ENCODE measurements at regions not wholly inside any gene's neighbourhood (a gene's known extent, or its start where the extent isn't known, plus 50 kb on each side); places are given as distances from the start of the nearest gene placed in this dataset.
"Not testable (repeated sequence)": the region's sequence is repeated elsewhere in the genome, so short reads cannot be mapped to it uniquely, and the experiment has no call there.

DNA sequence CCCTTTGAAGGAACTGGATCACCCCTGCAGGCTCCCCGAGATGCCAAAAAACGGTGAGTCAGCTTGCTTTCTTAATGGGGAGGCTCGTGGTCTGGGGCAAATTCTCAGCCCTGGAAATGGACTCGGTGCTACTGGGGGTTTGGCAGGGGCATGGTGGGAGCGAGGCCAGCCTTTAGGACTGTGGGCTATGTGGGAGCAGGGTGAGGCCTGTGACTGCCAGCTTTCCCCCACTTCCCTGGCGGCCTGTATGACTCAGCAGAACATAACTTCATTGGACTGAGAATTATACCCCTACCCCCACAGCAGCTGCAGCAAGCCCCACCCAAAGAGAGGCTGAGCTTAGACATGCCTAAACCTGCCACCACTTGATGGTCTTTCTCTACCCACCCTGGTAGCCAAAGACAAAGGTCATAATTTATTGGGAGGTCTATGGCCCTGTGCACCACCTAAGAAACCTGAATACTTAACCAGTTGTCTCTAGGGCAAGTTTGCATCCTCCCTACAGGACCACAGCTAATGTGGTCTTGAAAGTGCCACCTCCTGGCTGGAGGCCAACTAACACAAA lies 325.3 kb downstream of the TLE1 start:
- no peak for DNase-seq (ENCODE audit: low read depth in 2 of 2)

DNA sequence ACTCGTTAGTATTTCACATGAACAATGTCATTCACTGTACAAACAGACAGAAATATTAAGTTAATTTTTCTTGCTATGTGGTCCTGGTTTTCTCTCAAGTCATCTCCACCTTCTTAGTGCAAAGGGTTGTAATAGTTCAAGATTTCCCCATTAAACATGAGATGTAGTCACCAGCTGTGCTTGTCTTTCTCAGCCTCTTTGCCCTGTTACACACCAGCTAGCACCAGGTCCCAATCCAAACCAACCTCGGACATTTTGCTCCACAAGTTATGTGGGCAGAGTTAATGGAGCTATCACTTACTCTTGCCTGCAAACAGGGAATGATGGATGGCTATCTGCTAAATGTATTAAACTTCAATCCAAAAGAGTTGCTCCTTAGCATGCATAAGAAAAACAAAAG lies 328.1 kb downstream of the TLE1 start:
- DNase-seq (ENCODE audit: low read depth in 2 of 2): no peak

DNA sequence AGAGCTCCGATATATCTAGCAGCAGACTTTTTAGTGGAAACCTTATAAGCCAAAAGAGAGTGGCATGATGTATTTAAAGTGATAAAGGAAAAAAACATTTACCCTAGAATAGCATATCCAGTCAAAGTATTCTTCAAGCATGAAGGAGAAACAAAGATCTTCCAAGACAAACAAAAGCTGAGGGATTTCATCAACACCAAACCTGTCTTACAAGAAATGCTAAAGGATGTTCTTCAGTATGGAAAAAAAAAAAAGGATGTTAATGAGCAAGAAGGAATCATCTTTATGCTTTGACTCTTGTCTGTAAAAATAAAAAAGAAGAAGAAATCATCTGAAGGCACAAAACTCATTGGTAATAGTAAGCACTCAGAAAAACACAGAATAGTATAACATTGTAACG lies 338.2 kb downstream of the TLE1 start:
- no peak for DNase-seq (ENCODE audit: low read depth in 2 of 2)

DNA sequence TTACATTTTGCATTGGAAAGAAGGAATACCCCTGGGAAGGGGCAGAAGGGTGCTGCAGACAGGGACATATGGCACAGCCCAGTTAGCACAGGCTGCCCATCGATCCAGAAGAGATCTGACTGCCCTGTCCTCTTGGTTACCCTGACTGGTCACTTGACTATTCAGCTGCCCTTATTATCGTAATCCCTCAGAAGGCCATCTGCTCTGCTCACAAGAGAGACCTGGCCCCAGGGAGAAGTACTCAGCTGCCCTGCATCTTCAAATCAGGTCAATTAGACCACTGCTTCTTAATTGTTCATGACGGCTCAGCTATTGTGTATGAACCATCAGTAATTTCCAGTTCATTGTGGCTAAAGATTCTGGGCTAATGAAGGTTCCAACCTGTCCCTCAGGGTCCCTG lies 345.0 kb downstream of the TLE1 start:
- DNase-seq (ENCODE audit: low read depth in 2 of 2): no peak

DNA sequence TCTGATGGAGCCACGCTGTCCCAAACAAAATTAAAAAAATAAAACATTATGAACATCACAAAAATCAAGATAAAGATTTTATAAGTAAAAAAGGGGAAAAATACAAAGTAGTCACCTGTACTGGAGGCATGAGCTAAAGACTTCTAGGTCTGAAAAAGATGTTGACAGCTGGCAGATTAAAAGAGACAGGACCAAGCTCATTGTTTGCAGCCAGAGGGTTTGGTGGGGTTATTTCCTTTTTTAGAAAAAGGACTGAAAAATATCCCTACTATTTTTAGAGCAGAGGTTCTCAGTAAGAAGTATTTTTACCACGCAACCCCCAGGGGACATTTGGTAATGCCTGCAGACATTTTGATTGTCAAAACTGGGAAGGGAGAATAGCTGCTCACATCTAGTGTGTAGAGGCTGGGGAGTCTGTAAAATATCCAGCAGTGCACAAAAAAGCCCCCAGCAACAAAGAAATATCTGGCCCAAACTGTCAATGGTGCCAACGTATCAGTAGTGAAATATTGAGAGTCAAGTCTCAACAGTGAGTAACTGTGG lies 353.4 kb downstream of the TLE1 start:
- no peak for DNase-seq (ENCODE audit: low read depth in 2 of 2)

DNA sequence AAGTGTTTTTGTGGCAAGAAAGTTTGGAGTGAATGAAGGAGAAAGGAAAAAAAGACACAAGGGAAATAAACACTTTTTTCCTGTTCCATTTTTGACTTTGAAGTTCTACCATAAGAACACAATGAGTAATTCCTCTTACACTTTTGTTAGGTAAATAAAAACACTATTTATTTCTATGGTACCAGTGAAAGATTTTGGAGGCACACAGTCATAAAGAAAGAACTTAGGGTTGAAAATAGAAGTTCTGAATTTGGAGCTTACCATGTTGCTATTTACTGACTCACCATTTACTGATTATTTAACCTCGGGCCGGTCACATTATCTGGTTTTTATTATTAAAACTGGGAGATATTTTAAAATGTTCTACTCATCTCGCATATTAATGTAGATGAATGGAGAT lies 367.8 kb downstream of the TLE1 start:
- no peak for DNase-seq (ENCODE audit: low read depth in 2 of 2)

DNA sequence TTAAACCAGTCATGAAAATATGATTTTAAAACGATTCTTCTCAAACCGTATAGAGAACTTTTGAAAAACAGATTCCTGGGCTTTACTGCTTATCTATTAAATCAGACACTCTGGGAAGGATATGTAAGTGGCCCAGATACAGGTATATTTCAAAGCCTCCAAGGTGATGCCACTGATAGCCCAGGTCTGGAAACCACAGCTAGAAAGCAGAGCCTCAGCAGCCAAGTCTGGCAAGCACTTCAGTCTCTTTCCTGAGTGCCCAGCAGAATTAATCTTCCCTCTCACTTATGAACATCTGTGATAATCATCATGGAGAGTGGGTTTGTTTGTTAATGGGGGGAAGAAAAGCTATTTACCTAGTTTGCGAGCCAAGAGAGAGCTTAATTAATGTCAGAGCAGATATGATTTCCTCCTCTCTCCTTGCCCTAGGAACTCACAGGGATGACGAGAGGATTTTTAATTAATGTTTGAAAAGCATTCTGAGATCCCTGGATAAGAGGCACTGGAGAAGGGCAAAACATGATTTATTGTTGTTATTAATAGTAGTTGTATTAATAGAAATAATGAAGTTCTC lies 368.4 kb downstream of the TLE1 start:
- no peak for DNase-seq (ENCODE audit: low read depth in 2 of 2)

DNA sequence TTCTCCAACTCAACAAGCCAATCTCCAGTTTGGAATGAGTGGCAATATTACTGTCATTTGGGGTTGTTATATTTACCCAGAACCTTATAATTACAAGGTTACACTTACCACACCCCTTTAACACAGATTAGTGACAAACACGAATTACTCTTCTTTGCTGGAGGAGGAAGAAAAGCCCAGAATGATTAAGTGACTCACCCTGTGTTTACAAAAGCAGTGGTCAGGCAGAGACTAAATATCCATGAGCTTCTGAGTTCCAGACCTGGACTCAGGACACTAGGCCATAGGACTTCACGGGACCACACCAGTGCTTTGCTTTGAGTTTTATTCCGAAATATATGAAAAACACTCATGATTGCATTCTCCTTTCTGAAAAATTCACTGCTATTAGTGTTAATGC lies 370.8 kb downstream of the TLE1 start:
- DNase-seq (ENCODE audit: low read depth in 2 of 2): no peak

DNA sequence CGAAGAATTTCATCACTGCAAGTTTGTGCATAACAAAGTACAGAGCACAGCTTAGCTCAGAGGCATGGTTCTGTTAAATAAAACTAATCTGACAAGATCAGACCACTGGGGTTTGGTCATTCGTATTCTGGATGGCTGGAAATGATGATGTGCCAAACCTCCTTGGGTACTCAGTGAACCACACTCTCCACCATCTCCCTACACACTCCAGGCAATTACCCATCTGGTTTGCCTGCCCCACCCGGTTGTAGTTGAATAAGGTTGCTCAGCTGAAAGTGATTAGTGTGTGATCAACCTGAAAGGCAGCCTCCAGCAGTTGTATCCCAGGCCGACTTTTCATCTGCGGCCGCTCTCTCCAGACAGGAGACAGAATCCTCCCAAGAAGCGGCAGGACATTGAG lies 371.4 kb downstream of the TLE1 start:
- DNase-seq (ENCODE audit: low read depth in 2 of 2): no peak

DNA sequence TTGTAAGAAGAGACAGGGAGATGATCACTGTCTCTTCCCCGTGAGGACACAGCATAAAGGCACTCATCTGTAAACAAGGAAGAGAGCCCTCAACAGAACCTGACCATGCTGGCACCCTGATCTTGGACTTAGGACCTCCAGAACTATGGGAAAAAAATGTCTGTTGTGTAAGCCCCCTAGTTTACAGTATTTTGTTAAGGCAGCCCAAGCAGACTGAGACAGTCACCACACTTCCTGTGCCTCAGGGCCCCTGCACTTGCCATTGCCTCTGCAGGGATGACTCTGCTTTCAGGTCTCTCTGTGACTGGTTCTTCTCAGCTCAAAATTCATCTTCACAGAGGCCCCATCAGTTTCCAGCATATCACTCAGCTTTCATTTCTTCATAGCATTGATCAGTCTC lies 372.1 kb downstream of the TLE1 start:
- no peak for DNase-seq (ENCODE audit: low read depth in 2 of 2)

DNA sequence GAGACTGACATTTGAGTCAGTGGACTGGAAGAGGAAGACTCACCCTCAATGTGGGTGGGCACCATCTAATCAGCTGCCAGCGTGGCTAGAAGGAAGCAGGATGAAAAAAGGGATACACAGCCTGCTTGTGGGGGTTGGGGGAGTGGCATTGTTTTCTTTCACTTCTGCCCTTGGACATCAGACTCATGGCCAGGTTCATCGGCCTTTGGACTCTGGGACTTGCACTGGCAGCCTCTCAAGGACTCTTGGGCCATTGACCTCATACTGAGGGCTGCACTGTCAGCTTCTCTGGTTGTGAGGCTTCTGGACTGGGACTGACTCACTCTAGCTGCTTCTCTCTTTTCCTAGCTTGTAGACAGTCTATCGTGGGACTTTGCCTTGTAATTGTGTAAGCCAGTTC lies 374.9 kb downstream of the TLE1 start:
- no peak for DNase-seq (ENCODE audit: low read depth in 2 of 2)

DNA sequence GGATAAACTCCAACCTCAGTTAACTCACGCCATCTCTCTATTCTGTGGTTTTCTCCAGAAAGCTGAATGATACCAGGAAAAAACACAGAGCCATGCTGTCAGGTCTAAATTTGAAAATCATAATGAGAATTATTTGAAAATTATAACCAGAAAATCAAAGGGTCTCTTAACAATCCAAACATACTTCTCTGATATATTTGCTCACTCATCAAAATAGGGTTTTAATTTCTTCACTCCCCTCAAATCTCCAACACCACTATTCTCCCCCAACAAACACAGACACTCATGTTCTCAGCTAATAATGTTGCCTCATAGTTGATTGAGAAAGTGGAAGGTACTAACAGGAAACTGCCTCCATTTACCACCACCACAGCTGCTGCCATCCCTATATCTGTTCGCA lies 375.5 kb downstream of the TLE1 start:
- DNase-seq (ENCODE audit: low read depth in 2 of 2): no peak

DNA sequence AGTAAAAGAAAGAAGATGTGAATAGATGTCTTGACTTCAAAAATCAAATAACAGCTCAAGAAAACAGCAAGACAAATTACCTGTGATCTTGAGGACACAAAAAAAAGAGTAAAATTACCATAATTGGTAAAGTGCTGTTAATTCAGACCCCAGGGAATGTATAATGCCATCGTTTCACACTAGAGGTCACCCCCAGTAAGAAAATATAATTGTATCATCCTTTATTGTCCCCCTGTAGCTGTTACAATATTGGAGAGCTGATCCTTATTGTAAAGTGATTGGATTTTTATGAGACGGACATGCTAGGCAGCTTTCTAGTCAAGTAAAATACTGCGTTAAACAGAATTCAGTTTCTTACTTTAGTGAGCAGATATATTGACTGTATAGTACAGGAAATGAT lies 377.0 kb downstream of the TLE1 start:
- DNase-seq (ENCODE audit: low read depth in 2 of 2): no peak

DNA sequence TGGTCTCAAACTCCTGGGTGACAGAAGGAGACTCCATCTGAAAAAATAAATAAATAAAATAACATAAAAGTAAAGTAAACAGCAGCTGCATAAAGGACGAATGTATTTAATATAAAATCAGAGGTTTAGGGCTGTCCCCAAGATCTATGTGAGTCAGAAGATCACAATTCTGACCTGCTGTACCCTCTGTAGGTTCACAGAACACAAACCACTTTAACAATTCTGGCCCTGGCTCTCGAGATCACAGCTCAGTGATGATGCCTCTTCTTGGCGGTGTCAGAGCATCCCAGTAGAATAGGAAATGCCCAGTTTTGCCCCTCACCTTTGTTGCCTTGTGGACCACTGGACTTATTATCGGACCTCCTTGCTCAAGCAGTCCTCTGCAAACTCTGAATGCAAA lies 380.9 kb downstream of the TLE1 start:
- no peak for DNase-seq (ENCODE audit: low read depth in 2 of 2)

DNA sequence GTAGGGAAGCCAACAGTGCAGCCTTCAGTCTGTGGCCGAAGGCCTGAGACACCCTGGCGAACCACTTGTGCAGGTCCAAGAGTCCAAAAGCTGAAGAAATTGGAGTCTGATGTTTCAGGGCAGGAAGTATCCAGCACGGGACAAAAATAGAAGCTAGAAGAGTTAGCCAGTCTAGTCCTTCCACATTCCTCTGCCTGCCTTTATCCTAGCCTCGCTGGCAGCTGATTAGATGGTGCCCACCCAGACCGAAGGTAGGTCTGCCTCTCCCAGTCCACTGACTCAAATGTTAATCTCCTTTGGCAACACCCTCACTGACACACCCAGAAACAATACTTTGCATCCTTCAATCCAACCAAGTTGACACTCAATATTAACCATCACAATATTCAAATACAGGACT lies 381.6 kb downstream of the TLE1 start:
- DNase-seq (ENCODE audit: low read depth in 2 of 2): not testable (repeated sequence)

DNA sequence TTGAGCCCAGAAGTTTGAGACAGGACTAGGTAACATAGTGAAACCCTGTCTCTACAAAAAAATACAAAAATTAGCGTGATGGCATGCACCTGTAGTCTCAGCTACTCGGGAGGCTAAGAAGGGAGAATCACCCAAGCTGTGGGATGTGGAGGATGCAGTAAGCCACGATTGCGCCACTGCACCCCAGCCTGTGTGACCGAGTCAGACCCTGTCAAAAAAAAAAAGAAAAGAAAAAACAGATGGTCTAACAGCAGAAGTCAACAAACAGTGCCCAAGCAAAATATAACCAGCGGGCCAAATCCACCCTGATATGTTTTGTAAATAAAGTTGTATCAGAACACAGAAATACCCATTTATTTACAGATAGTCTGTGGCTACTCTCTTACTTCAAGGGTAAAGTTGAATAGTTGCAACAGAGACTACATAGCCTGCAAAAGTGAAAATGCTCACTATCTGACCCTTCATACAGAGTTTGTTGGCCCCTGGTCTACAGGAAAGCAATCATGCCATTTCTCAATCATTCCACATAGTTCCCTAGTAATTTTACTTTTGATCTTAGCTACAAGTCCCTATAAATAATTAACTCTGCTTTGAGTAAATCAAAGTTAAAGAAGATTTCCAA lies 383.7 kb downstream of the TLE1 start:
- no peak for DNase-seq (ENCODE audit: low read depth in 2 of 2)

DNA sequence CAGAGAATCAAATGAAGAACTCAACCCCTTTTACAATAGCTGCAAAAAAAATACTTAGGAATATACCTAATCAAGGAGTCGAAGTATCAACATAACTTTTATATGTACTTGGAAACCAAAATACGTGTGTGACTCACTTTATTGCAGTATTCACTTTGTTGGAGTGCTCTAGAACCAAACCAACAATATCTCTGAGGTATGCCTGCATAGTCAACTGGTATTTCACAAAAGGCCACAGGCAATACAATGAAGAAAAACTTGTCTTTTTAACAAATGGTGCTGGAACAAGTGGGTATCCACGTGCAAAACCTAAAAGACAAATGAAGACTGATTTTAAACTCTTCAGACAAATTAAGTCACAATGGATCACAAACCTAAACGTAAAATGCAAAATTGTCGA lies 385.7 kb downstream of the TLE1 start:
- DNase-seq (ENCODE audit: low read depth in 2 of 2): no peak

DNA sequence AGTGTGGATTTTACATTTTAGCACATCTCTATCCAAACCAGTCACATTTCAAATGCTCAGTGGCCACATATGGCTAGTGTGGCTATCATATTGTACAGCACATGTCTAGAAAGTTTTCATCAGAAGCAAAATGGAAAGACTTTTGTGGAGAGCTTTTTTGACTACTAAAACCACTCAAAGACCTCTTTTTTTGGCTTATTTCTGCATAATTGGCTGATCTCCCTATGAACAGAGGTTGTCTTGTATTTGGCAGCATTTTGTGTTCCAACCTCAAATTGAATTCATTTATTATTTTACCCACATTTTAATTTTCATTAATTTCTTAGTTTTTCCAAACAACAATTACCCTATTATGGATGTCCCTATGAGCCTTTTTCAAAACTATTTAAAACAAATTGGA lies 395.7 kb downstream of the TLE1 start:
- no peak for DNase-seq (ENCODE audit: low read depth in 2 of 2)

DNA sequence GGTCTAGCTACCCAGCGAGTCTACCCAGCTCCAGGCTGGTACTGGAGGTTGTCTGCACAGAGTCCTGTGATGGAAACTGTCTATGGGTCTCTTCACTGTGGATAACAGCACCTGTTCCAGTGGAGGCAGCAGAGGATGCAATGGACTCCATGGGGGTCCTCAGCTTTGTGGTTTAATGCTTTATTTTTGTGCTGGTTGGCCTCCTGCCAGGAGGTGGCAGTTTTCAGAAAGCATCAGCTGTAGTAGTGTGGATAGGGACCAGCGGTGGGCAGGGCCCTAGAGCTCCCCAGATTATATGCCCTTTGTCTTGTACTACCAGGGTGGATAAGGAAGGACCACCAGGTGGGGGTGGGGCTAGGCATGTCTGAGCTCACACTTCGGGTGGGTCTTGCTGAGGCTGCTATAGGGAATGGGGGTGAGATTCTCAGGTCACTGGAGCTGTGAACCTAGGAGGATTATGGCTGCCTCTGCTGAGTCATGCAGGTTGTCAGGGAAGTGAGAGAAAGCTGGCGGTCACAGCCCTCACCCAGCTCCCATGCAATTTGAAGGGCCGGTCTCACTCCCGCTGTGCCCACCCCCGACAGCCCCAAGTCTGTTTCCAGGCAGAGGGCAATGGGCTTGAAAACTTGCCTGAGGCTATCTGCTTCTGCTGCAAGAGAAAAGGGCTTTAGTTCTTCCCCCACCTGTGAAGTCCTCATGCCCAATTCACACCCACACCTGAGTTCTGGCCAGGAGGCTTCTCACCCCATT lies 397.1 kb downstream of the TLE1 start:
- no peak for DNase-seq (ENCODE audit: low read depth in 2 of 2)

DNA sequence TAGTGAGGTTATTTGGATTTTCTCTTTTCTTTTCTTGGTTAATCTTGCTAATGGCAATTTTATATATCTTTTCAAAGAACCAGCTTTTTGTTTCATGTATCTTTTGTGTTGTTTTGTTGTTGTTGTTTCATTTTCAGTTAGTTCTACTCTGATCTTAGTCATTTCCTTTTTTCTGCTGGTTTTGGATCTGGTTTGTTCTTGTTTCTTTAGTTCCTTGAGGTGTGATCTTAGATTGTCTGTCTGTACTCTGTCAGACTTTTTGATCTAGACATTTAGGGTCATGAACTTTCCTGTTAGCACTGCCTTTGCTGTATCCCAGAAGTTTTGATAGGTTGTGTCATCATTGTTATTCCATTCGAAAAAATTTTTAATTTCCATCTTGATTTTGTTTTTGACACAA lies 399.7 kb downstream of the TLE1 start:
- no peak for DNase-seq (ENCODE audit: low read depth in 2 of 2)

DNA sequence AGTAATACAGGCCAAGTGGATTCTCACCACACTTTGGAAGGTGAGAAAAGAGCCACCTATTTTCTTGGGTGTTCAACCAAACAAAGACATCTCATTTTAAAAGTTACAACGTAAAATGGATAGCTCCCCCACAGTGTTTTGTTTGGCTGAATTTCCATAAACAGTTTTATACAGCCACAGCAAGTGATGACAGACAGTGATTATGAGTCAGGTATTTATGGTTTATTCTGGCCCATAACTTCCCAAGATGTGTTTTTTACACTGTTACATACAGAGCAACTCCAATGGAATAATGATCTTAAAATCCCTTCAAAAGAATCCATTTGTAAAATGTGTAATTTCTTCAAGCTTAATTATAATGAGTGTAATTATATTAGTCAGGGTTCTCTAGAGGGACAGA lies 421.3 kb downstream of the TLE1 start:
- DNase-seq (ENCODE audit: low read depth in 2 of 2): peak; percentile 25 to 29

DNA sequence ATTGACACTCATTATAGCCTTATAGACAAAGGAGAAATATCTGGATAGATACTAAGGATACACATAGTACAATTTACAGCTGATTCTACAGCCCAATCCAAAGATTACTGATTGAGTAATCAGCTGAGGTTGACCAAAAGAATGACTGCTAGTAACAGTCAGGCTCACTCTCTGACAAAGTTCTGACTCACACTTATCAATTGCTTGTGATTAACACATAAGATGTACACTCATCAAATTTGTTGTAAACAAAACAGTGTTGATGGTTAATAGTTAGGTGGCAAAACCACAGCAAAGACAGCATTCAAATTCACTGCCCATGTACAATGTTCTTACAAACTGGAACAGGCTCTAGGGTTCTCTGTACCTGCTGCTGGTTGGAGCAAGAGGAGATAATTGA lies 422.7 kb downstream of the TLE1 start:
- peak; percentile 14 to 24 for DNase-seq (ENCODE audit: low read depth in 2 of 2)

DNA sequence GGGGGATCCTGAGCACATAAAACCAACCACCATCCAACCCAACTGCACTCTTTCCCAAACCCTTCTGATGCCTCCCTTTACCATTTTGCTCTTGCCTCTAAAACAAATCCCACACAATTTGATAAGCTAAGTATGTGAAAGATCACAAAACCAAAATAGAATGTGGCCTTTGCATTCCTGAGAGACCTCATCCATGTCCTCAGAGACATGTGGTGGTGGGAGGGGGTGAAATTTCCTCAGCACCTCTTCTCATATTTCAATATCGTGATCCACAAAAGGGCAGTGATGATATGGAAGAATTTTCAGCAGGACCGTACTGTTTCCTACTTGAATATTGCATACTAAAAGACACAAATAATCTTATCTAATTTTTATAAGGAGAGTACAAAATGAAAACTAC lies 423.3 kb downstream of the TLE1 start:
- peak; percentile 2 to 8 for DNase-seq (ENCODE audit: low read depth in 2 of 2)
